Fibroblast of peridontal ligament (primary cell): ENCODE measurements at regions not wholly inside any gene's neighbourhood (a gene's known extent, or its start where the extent isn't known, plus 50 kb on each side); places are given as distances from the start of the nearest gene placed in this dataset.
"Not testable (repeated sequence)": the region's sequence is repeated elsewhere in the genome, so short reads cannot be mapped to it uniquely, and the experiment has no call there.

Experiments
- DNase-seq: peaks from one replicate; pipeline ENCODE4 v3.0.0-alpha.2; 2010; ENCODE audit errors: extremely low read depth

- no peak for DNase-seq
Observed at GRCh38 chr18:75754433-75754832, 326.9 kb upstream of the SMIM21 start.

GRCh38 chr18:75753753-75754152 lies 326.2 kb upstream of the SMIM21 start:
- no peak for DNase-seq

- no peak for DNase-seq
Observed at GRCh38 chr18:75752740-75753263, 325.3 kb upstream of the SMIM21 start.

GRCh38 chr18:75745147-75745546 lies 317.6 kb upstream of the SMIM21 start:
- DNase-seq: no peak

GRCh38 chr18:75742516-75742915 lies 315.0 kb upstream of the SMIM21 start:
- DNase-seq: no peak

GRCh38 chr18:75739682-75740081 lies 312.2 kb upstream of the SMIM21 start:
- DNase-seq: no peak

GRCh38 chr18:75735291-75735690 lies 307.8 kb upstream of the SMIM21 start:
- DNase-seq: no peak

GRCh38 chr18:75730249-75730648 lies 302.7 kb upstream of the SMIM21 start:
- DNase-seq: no peak

- DNase-seq: no peak
Observed at GRCh38 chr18:75728621-75729020, 301.1 kb upstream of the SMIM21 start.

- DNase-seq: no peak
Observed at GRCh38 chr18:75727456-75727855, 300.0 kb upstream of the SMIM21 start.

- no peak for DNase-seq
Observed at GRCh38 chr18:75723521-75724340, 296.2 kb upstream of the SMIM21 start.

- no peak for DNase-seq
Observed at GRCh38 chr18:75714766-75715165, 287.3 kb upstream of the SMIM21 start.

- DNase-seq: not testable (repeated sequence)
Observed at GRCh38 chr18:75712124-75712867, 284.8 kb upstream of the SMIM21 start.

GRCh38 chr18:75700561-75700960 lies 273.1 kb upstream of the SMIM21 start:
- DNase-seq: no peak

- no peak for DNase-seq
Observed at GRCh38 chr18:75698861-75699260, 271.4 kb upstream of the SMIM21 start.

- DNase-seq: no peak
Observed at GRCh38 chr18:75697493-75697892, 270.0 kb upstream of the SMIM21 start.

GRCh38 chr18:75696391-75696790 lies 268.9 kb upstream of the SMIM21 start:
- no peak for DNase-seq

- DNase-seq: no peak
Observed at GRCh38 chr18:75694292-75694691, 266.8 kb upstream of the SMIM21 start.

GRCh38 chr18:75691483-75691882 lies 264.0 kb upstream of the SMIM21 start:
- DNase-seq: no peak

GRCh38 chr18:75690283-75690682 lies 262.8 kb upstream of the SMIM21 start:
- DNase-seq: not testable (repeated sequence)

- DNase-seq: no peak
Observed at GRCh38 chr18:75687626-75688025, 260.1 kb upstream of the SMIM21 start.

- no peak for DNase-seq
Observed at GRCh38 chr18:75683426-75683825, 255.9 kb upstream of the SMIM21 start.

GRCh38 chr18:75681538-75682115 lies 254.1 kb upstream of the SMIM21 start:
- DNase-seq: no peak
